AG09319 (cell line): ENCODE measurements at regions not wholly inside any gene's neighbourhood (a gene's known extent, or its start where the extent isn't known, plus 50 kb on each side); places are given as distances from the start of the nearest gene placed in this dataset.
"Not testable (repeated sequence)": the region's sequence is repeated elsewhere in the genome, so short reads cannot be mapped to it uniquely, and the experiment has no call there.

Experiments
- DNase-seq: peaks from one replicate; pipeline ENCODE4 v3.0.0-alpha.2; 2010; ENCODE audit warnings: low read depth; ENCODE audit errors: extremely low read depth
- CTCF ChIP-seq: IDR thresholded peaks from 2 replicates; pipeline ENCODE4 v1.5.1; 2011; ENCODE audit warnings: low read depth, mild to moderate bottlenecking, inconsistent platforms, low read length, moderate library complexity

- DNase-seq: no peak
- TF ChIP-seq CTCF: no peak
Measured at GRCh38 chr18:39455285-39455684, 1889.7 kb upstream of the CELF4 start.

GRCh38 chr18:39454866-39455265, 1889.3 kb upstream of the CELF4 start:
- no peak for DNase-seq
- no peak for TF ChIP-seq CTCF

- no peak for TF ChIP-seq CTCF
- peak; percentile 5 for DNase-seq
Measured at GRCh38 chr18:39453882-39454281, 1888.3 kb upstream of the CELF4 start.

- TF ChIP-seq CTCF: no peak
- no peak for DNase-seq
Measured at GRCh38 chr18:39453356-39453755, 1887.8 kb upstream of the CELF4 start.

GRCh38 chr18:39450958-39451357, 1885.4 kb upstream of the CELF4 start:
- DNase-seq: no peak
- no peak for TF ChIP-seq CTCF

- DNase-seq: no peak
- no peak for TF ChIP-seq CTCF
Measured at GRCh38 chr18:39449566-39449965, 1884.0 kb upstream of the CELF4 start.

GRCh38 chr18:39448942-39449341, 1883.3 kb upstream of the CELF4 start:
- no peak for DNase-seq
- no peak for TF ChIP-seq CTCF

GRCh38 chr18:39444957-39445356, 1879.4 kb upstream of the CELF4 start:
- DNase-seq: not testable (repeated sequence)
